ENCODE measurements at regions not wholly inside any gene's neighbourhood (a gene's known extent, or its start where the extent isn't known, plus 50 kb on each side); places are given as distances from the start of the nearest gene placed in this dataset.

DNA sequence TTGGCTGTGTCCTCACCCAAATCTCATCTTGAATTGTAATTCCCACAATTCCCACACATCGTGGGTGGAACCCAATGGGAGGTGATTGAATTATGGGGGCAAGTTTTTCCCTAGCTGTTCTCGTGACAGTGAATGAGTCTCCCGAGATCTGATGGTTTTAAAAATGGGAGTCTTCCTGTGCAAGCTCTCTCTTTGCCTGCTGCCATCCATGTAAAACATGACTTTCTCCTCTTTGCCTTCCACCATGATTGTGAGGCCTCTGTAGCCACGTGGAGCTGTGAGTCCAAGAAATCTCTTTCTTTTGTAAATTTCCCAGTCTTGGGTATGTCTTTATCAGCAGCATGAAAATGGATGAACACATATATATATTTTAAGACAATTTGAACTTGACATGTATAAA lies 285.4 kb downstream of the BAMBI start:
- no peak for DNase-seq (ENCODE audit: low spot score)

DNA sequence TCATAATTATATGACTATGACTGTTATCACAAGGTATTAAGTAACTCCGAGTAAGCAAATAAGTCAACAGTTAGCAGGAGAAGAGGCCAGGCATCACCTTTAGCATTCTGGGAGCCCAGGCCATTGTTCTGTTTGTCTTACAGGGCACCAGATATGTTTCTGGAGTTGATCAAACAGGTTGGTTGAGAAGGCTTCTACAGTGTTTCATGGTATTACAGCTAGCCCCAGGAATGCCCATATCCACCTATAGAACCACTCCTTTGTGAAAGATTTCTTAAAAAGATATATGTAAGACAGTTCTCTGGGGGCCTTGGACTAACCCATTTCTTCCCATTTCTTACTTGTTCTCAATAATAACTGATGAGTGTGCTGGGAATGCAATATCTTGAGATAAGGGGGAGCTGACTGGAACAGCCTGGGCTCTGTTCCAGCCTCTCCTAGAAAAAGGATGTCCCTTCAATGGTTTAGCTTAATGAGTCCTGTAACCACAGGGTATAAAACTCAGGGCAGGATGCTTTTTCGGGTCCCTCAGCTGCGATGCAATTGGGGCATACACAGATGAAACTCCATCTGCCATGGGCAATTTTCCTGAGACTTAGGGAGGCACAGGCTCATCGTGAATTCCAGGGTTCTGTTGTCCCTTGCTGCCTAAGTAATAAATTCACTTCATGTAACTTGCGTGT lies 286.4 kb downstream of the BAMBI start:
- DNase-seq (ENCODE audit: low spot score), result no peak

DNA sequence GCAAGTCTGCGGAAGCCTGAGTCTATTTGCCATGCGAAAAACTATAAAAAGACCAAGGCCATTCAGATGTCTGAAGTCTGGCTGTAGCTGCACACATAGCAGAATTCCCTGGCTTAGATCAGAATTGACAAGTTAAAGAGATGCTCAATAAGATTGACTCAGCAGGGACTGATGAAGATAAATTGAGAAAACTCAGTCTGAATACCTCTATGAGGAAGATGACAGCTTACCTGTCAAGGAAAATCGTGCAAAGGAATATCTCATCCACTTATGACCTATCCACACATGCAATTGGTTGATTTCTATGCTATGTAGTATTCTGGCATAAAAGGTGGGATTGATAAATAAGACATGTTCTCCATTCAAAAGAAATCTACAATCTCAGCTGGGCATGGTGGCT lies 288.6 kb downstream of the BAMBI start:
- no peak for DNase-seq (ENCODE audit: low spot score)

DNA sequence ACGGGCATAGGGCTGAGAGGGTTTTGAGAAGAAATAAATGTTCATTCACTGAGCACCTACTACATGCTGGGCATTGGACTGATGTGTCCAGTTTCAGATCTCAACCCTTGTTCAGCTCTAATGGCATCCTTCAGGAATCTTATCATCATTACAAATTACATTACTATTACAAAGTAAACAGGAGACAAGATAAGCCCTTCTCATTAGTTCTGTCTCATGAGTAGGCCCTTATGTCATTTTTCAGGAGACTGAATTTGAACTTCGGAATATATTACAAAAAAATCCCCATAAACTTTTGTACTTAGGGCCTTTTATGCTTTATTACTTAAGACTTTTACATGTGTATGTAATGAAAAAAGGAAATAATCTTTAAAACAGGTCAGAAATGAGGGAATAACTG lies 289.7 kb downstream of the BAMBI start:
- DNase-seq (ENCODE audit: low spot score), result no peak

DNA sequence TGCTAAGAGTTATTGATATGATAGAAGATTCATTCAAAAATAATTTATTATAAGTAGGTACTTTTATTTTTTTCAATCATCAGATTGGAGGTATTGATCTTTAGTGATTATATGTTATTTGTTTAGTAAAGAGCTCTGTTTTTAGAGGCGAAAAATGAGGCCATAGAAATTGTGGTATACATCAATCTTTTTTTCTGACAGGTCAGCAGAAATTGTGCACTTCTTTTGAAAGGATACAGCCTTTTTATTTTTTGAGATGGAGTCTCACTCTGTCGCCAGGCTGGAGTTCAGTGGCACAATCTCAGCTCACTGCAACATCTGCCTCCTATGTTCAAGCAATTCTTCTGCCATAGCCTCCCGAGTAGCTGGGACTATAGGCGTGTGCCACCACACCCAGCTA lies 292.1 kb downstream of the BAMBI start:
- DNase-seq (ENCODE audit: low spot score), result no peak

DNA sequence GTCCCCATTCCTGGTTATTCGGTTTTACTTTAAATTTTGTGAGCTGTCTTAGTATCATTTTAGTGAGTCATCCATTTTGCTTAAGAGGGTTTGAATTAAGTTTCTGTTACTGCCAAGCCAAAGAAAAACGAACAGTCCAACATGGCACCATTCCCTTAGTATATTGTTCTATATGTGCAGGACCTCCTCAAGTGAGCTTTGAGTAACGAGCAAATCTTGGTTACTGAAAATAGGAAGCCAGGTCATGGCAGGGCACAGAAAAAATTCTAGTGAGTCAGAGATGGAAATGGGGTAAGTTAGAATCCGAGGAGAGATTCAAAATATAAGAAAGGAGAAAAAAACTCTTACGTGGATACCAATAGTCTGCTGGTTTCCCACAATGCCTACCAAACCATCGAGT lies 292.9 kb downstream of the BAMBI start:
- DNase-seq (ENCODE audit: low spot score), result no peak

DNA sequence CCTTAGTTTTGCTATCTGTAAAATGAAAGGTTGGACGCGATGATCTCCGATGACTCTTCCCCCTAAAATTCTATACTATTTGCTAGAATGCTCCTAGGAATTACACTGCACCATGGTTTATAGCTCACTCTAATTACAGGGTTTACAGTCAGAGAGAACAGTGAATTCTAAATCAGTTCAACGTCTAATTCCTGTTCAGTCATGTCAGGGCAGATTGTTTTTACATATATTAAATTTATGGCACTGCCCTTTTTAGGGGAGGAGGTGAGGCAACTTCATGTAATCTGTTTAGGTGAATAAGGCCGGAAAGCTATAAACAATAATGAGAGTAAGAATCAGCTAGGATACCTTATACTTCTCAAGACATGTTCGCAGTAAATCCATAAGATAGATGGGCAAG lies 293.9 kb downstream of the BAMBI start:
- DNase-seq (ENCODE audit: low spot score), result no peak

DNA sequence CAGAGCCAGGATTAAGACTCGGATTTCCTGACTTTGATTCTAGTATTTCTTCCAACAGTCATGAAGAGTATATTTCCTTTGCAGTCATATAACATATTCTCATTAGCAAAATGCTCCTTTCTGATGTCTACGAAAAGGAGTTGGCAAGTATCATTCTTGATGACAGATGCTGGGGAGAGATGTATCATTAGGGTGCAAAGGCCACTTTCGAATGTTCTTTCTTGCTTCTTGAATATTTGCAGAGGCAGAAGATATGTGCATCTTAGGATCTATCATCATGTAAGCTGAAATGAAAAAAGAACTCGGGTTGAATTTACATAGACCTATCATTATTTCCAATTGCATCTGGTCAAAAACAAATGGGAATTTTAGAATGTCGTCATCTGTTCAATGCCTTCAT lies 294.4 kb downstream of the BAMBI start:
- DNase-seq (ENCODE audit: low spot score), result no peak

DNA sequence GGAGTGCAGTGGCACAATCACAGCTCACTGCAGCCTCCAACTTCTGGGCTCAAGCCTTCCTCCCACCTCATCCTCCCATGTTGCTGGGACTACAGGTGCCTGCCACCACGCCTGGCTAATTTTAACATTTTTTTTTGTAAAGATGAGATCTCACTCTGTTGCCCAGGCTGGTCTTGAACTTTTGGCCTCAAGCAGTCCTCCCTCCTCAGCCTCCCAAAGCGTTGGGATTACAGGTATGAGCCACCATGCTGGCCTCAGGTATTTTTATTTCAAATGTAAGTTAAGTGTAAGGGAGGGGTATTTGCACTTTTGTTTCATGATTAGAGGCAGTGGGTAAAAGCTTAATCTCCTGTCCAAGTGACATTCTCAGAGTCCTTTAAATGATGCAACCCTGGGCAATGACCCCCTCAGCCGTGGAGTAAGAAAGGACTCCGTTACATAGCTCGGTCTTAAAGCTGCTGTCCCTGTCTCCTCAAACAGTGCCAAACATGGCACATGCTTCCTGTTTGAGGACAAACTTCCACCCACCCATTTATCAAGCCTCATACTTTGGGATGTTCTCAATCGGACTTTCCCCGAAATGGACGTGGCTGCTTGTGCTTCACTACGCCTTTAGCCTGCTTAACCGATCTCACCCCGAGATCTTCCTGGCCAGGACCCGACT lies 296.1 kb downstream of the BAMBI start:
- no peak for DNase-seq (ENCODE audit: low spot score)

DNA sequence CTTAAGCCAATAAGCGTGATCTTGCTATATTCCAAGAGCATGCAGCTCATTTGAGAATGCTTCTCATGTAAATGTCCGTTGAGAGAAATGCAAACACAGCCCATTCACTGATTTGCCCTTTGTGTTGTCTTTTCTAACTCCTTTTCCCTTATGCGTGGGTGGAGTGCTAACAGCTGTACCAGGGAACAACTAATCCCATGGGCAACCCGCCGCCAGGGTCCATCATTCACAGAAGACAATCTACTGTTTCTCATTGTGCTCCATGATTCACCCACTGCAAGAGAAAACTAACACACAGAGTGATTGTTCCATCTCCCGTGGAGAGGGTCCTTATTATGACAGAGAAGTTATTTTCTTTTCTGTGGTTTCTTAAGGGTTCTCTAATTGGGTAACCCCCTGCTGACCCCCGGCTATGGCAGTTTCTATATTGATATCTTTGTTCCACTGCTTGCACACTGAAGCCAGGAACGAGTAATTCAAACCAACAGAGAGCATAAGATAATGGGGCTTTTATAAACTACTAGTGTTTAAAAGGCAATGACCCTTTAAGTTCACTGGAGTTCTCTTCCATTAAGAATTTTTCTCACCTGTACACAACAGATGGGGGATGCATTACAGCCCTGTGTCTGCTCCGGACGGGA lies 298.7 kb downstream of the BAMBI start:
- no peak for DNase-seq (ENCODE audit: low spot score)

DNA sequence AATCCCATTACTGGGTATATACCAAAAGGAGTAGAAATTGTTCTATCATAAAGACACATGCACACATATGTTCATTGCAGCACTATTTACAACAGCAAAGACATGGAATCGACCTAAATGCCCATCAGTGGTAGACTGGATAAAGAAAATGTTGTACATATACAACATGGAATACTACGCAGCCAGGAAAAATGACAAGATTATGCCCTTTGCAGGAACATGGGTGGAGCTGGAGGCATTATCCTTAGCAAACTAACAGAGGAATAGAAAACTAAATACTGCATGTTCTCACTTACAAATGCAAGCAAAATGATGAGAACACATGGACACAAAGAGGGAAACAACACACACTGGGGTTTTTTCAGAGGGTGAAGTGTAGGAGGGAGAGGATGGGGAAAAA lies 300.2 kb downstream of the BAMBI start:
- no peak for DNase-seq (ENCODE audit: low spot score)

DNA sequence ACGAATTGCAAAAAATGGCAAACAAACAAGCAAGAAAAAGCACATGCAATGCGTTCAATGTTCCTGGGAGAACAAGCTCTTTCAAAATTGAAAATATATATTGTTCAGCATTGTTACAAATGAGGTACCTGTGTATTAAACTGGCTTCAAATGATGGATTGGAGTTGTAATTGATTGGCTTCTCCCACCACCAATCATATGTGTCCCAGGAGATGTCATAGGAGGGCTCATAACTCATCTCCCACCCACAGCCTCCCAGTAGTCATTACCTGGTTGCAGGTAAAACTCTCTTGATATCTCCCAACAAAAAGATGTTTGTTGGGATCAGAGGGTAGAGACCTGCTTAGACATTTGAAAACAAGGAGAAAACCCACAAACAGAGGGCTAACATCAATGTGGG lies 302.9 kb downstream of the BAMBI start:
- DNase-seq (ENCODE audit: low spot score), result no peak

DNA sequence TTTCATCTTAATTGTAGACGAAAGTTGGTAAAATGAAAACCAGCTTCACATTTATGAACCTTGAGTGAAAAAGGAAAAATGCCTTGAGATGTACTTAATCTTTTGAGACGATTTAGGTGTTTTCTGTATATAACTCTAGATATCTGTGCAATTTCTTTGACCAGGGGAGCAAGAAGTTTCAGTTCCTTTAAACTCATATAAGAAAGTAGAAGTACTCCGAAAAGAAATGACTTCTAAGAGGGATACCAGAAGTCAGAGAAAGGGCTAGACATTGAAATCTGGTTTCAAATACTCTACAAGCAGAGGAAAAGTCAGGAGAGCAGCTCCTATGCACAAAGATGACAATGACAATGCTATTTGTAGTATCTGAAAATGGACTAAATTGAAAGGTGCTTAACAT lies 303.7 kb downstream of the BAMBI start:
- no peak for DNase-seq (ENCODE audit: low spot score)

DNA sequence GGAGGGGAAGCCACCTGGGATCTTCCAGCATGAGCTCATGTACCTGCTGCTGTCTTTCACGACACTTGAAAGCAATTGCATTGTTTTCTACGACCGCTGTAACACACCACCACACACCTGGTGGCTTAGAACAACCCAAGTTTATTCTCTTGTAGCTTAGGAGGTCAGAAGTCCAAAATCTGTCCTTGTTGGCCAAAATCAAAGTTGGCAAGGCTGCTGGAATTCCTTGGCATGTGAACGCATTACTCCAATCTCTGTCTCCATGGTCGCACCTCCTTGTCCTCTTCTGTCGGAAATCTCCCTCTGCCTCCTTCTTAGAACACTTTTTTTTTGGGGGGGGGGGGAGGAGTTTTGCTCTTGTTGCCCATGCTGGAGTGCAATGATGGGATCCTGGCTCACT lies 305.7 kb downstream of the BAMBI start:
- no peak for DNase-seq (ENCODE audit: low spot score)

DNA sequence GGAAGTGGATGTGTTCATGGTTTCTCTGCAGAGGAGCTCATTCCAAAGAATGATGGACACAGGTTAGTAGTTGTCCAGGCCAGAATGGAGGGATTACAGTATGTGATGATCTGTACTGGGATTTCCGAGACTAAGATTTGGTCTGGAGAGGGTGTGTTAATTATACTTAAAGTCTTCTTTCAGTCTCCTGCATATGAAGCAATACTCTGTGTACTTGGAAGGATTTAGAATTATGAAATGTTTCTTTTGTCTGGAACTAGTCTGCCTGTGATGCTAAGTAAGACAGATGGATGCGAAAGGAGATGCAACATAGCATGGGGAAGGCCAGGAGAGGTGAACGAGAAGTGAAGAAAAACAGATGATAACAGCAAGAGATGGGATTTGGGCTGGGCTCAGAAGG lies 305.1 kb upstream of the LYZL1 start:
- no peak for DNase-seq (ENCODE audit: low spot score)

DNA sequence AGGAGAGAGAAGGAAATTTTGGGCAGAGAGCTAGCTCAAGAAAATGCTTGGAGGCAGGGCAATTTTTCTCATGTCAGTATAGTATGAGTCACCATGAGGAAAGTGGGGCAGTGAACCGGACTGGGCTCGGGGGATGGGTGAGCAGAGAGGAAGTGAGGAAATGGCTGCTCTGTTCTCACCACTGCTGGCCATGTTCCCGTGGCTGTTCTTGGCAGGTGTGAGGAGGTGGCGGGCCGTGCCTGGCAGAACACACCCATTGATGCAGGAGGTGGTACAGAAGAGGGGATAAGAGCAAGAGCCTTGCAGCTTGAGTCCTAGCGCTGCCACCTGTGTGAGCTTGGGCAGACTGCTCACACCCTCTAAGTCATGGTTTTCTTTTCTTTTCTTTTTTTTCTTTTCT lies 304.4 kb upstream of the LYZL1 start:
- DNase-seq (ENCODE audit: low spot score), result no peak

DNA sequence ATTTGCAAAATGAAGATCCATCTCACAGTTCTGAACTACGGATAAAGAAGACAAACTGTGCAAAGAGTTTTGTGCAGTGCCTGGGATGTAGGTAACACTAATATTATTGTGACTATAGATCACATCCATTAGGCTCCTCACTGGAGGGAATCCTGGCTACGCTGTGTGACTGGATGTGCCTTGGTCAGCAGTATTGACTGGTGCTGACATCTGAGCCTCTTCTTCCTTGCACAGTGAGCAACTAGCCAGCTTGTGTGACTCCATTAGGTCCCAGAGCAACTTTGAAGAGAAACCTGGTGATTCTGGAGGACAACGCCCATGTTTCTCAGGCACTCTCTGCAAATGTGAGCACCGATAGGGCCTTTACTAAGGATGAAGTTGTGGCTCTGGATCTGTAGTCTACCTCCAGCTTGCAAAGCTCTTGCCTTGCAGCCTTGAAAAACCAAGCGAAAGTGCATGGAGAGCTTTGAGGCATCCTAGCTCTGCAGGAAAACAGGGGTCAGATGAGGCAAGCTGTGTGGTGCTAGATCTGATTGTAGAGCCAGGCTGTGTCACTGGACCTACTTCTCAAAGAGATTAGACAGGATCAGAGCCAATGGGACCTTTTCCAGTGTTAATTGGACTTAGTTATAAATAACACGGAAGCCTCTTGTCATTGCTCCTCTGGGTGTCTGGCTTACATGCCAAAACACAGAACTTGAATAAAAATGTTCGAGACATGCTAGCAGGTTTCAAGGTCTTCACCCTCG lies 303.6 kb upstream of the LYZL1 start:
- DNase-seq (ENCODE audit: low spot score), result no peak

DNA sequence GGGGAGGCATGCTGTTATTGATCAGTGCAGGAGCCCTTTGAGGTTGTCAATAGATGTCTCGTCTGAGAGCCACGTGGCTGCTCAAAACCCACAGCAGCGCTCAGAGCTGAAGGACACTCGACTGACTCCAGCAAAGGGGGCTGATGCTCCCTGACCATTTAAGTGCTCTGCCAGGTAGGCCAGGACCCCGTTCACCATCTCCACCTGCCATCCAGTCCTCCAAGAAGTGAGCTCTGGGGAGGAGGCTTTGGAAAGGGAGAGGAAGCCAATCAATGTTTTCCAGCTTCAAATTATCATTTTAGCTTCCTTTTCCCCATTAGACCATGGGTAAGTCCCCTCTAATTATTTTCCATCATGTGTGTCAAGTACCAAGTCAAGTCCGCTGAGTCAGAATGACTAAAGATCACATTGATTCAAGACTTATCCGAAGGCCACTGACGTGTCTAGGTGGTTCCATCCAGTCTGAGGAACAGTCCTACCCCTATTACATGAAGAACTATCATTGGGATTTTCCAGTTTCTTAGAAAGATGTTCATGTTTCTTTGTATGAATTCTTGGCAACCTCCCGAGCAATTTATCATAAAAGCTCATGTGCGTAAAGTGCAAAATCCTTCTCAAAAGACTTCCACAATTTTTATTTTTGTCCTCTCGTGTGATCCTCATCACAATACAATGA lies 302.6 kb upstream of the LYZL1 start:
- DNase-seq (ENCODE audit: low spot score), result no peak

DNA sequence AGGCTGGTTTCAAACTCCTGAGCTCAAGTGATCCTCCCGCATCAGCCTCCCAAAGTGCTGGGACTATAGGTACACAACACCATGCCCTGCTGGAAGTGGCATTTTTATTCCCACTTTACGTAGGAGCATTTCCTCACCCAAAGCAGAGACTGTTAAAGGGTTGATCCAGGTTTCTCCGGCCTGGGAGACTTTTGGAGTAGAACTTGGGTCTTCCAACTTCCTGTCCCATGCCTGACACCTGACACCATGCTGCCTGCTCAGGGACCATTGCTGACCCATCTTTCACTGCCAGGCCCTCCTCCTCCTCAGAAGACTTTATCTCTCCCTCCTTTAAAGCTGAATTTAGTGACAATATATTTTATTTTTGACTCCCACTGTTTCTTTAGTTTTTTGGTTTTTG lies 302.0 kb upstream of the LYZL1 start:
- no peak for DNase-seq (ENCODE audit: low spot score)

DNA sequence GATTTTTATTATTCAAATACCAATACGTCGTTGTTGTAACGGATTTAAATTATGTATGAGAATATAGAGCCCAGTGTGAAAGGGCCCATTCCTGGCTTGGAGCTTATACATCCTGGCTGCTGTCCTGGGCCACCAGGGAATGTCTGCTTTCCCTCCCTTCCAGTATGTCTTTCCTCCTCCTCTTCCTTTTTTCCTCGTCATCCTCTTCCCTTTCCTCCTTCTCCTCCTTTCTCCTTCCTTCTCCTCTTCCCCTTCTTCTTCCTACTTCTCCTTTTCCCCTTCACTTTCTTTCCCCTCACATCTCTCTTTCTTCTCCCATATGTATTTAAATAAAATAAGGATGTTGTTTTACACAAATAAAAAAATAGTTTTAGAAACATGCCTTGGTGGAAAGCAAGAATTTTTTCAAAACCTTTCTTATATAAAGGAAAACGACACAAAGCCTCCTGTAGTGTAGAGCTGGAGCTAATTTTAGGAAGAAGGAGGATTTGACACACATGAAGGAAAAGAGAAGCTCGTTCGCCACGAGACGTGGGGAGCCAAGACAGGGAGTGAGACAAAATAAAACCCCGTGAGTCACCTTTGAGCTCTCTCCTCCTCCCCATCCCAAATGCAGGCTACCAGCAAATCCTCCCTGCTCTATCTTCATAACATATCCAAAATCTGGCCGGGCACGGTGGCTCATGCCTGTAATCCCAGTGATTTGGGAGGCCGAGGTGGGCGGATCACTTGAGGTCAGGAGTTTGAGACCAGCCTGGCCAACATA lies 301.1 kb upstream of the LYZL1 start:
- DNase-seq (ENCODE audit: low spot score), result no peak

DNA sequence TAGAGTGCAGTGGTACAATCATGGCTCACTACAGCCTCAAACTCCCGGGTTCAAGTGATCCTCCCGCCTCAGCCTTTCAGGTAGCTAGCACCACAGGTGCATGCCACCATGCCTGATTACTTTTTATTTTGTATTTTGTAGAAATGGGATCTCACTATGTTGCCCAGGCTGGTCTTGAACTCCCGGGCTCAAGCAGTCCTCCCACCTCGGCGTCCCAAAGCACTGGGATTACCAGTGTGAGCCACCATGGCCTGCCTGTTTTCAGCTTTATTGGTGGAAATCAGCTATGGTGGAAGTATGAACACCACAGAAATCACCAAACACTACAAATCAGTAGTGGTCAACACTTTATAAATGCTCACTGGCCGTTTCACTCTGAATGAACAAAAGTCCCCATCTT lies 299.9 kb upstream of the LYZL1 start:
- no peak for DNase-seq (ENCODE audit: low spot score)

All from germinal center (tissue), 1 donor.